IMR-90 (cell line): ENCODE measurements at regions not wholly inside any gene's neighbourhood (a gene's known extent, or its start where the extent isn't known, plus 50 kb on each side); places are given as distances from the start of the nearest gene placed in this dataset.
"Not testable (repeated sequence)": the region's sequence is repeated elsewhere in the genome, so short reads cannot be mapped to it uniquely, and the experiment has no call there.

Experiments used
- ATAC-seq: fragments of 200-7000 bp; cut with Tn5 transposase; 2 replicates; pipeline ENCODE4 v1.9.1; 2020; ENCODE audit warnings: low read depth, mild to moderate bottlenecking, moderate library complexity
- BruUV-seq: library from RNA; stranded (reverse); fragments of 400-500 nt; replicated peaks from 2 replicates; lab custom pipeline; 2021; lab: Mats Ljungman, UMichigan
- CTCF ChIA-PET: fragments of 300-600 bp; formaldehyde crosslinking; extraction: SDS; loops from one replicate; lab custom pipeline; 2021; ENCODE audit warnings: antibody characterized with exemption; lab: Yijun Ruan, JAX
- POLR2A ChIA-PET: fragments of 300-600 bp; sonication (Branson Sonifier 250); formaldehyde crosslinking; loops from one replicate; lab custom pipeline; 2022; ENCODE audit warnings: antibody characterized with exemption; ENCODE audit not compliant: unreplicated experiment; lab: Charles Lee
- DNase-seq: peaks from one replicate; pipeline ENCODE4 v3.0.0; 2013
- H2AFZ ChIP-seq: replicated peaks from 2 replicates; pipeline ENCODE3; 2013; ENCODE audit warnings: low read length, mild to moderate bottlenecking; ENCODE audit not compliant: poor library complexity
- H2AK5ac ChIP-seq: 2 replicates; pipeline ENCODE4 v1.6.1; 2013; ENCODE audit warnings: low read depth, low read length, inconsistent platforms
- H2AK9ac ChIP-seq: replicated peaks from 2 replicates; pipeline ENCODE3; 2013; ENCODE audit warnings: mild to moderate bottlenecking, low read depth, low read length, moderate library complexity; ENCODE audit not compliant: poor library complexity
- H2BK120ac ChIP-seq: 2 replicates; pipeline ENCODE4 v1.6.1; 2013; ENCODE audit warnings: low read depth, low read length, inconsistent platforms
- H2BK15ac ChIP-seq: 3 replicates; pipeline ENCODE4 v1.6.1; 2013; ENCODE audit warnings: low read depth, low read length, inconsistent platforms
- H2BK20ac ChIP-seq: 2 replicates; pipeline ENCODE4 v1.6.1; 2013; ENCODE audit warnings: low read depth, mild to moderate bottlenecking, inconsistent platforms, low read length, moderate library complexity
- H2BK5ac ChIP-seq: 2 replicates; pipeline ENCODE4 v1.6.1; 2013; ENCODE audit warnings: mild to moderate bottlenecking, low read depth, low read length, inconsistent platforms; ENCODE audit not compliant: poor library complexity, severe bottlenecking
- H3K14ac ChIP-seq: replicated peaks from 2 replicates; pipeline ENCODE4 v1.6.1; 2013; ENCODE audit warnings: low read depth, low read length, inconsistent platforms
- H3K18ac ChIP-seq: 2 replicates; pipeline ENCODE4 v1.6.1; 2013; ENCODE audit warnings: low read depth, low read length, control low read depth
- H3K23ac ChIP-seq: 2 replicates; pipeline ENCODE4 v1.6.1; 2013; ENCODE audit warnings: low read depth, low read length, inconsistent platforms
- H3K27ac ChIP-seq: 2 replicates; pipeline ENCODE4 v1.5.1; 2013; ENCODE audit warnings: mild to moderate bottlenecking, control low read depth, low read length; ENCODE audit not compliant: insufficient read depth
- H3K27me3 ChIP-seq: 2 replicates; pipeline ENCODE4 v1.6.1; 2013; ENCODE audit warnings: low read length; ENCODE audit not compliant: control insufficient read depth, insufficient read depth
- H3K36me3 ChIP-seq: 2 replicates; pipeline ENCODE4 v1.6.1; 2013; ENCODE audit warnings: low read length, mixed read lengths; ENCODE audit not compliant: control insufficient read depth, insufficient read depth
- H3K4ac ChIP-seq: 2 replicates; pipeline ENCODE4 v1.6.1; 2013; ENCODE audit warnings: low read depth, low read length, inconsistent platforms
- H3K4me1 ChIP-seq: 2 replicates; pipeline ENCODE4 v1.6.1; 2013; ENCODE audit warnings: low read length, mixed read lengths; ENCODE audit not compliant: control insufficient read depth, insufficient read depth
- H3K4me2 ChIP-seq: 2 replicates; pipeline ENCODE4 v1.6.1; 2013; ENCODE audit warnings: low read depth, mild to moderate bottlenecking, control low read depth, low read length, moderate library complexity
- H3K4me3 ChIP-seq: 2 replicates; pipeline ENCODE4 v1.5.1; 2013; ENCODE audit warnings: low read depth, mild to moderate bottlenecking, control low read depth, low read length, moderate library complexity; ENCODE audit not compliant: insufficient read depth
- H3K56ac ChIP-seq: 2 replicates; pipeline ENCODE4 v1.6.1; 2013; ENCODE audit warnings: low read length, inconsistent platforms; ENCODE audit not compliant: insufficient read depth; ENCODE audit errors: extremely low read depth
- H3K79me1 ChIP-seq, 2 experiments: 2 replicates each; pipeline ENCODE4 v1.6.1; 2013; ENCODE audit warnings: low read length in 2 of 2, inconsistent platforms in 1 of 2, low read depth in 1 of 2
- H3K9ac ChIP-seq: 2 replicates; pipeline ENCODE4 v1.6.1; 2013; ENCODE audit warnings: low read depth, low read length, control low read depth
- H3K9me1 ChIP-seq: 2 replicates; pipeline ENCODE4 v1.6.1; 2013; ENCODE audit warnings: low read length, inconsistent platforms; ENCODE audit not compliant: insufficient read depth
- H3K9me3 ChIP-seq: 2 replicates; pipeline ENCODE4 v1.6.1; 2013; ENCODE audit warnings: low read length; ENCODE audit not compliant: control insufficient read depth, insufficient read depth
- H4K20me1 ChIP-seq: 2 replicates; pipeline ENCODE4 v1.6.1; 2013; ENCODE audit warnings: low read length, inconsistent platforms; ENCODE audit not compliant: insufficient read depth
- H4K5ac ChIP-seq: 2 replicates; pipeline ENCODE4 v1.6.1; 2013; ENCODE audit warnings: mild to moderate bottlenecking, low read depth, low read length, control low read depth
- H4K8ac ChIP-seq, 2 experiments: 2 replicates each; pipeline ENCODE4 v1.6.1; 2013; ENCODE audit warnings: low read depth in 2 of 2, low read length in 2 of 2, control low read depth in 1 of 2, inconsistent platforms in 1 of 2
- H4K91ac ChIP-seq: 2 replicates; pipeline ENCODE4 v1.6.1; 2013; ENCODE audit warnings: low read depth, low read length, inconsistent platforms; ENCODE audit not compliant: insufficient read depth
- WGBS, 2 experiments: methylation state at CpG; one replicate each; pipeline versions ENCODE4 v1.1.5 to v1.1.7; 2013; ENCODE audit warnings: missing lambda C conversion rate in 2 of 2; ENCODE audit not compliant: insufficient read length in 1 of 2; ENCODE audit errors: extremely low coverage in 2 of 2; 5-methylcytosine and 5-hydroxymethylcytosine counted together
- dilution Hi-C: fragments of 300-500 bp; cut with HindIII; formaldehyde crosslinking; loops from one replicate; pipeline ENCODE4 v1.14.3; 2018; ENCODE audit warnings: low sequenced_read_pairs; ENCODE audit not compliant: unreplicated experiment
- in situ Hi-C: fragments of 300-500 bp; cut with MboI; formaldehyde crosslinking; loops from 3 replicates; pipeline ENCODE4 v1.14.3; 2019; ENCODE audit warnings: low sequenced_read_pairs, inconsistent platforms, mixed read lengths
- intact Hi-C: fragments of 100-400 bp; cut with micrococcal nuclease; formaldehyde crosslinking; loops from 2 replicates; pipeline ENCODE4 v1.10.0; 2022

GRCh38 chr15:53893468-53893867 is 84.8 kb upstream of the UNC13C start:
- POLR2A ChIA-PET, H4K5ac ChIP-seq, BruUV-seq, intact Hi-C loops, H3K36me3 ChIP-seq, H3K9me1 ChIP-seq, H3K23ac ChIP-seq, H4K8ac ChIP-seq, H3K14ac ChIP-seq, ATAC-seq, CTCF ChIA-PET, H3K9me3 ChIP-seq, H2BK120ac ChIP-seq, H3K79me1 ChIP-seq, H3K4me1 ChIP-seq, H3K27ac ChIP-seq, H3K9ac ChIP-seq, in situ Hi-C loops, H3K4me3 ChIP-seq, H3K4me2 ChIP-seq, H2BK15ac ChIP-seq, H4K20me1 ChIP-seq, DNase-seq, H2AK9ac ChIP-seq, H4K91ac ChIP-seq, H3K18ac ChIP-seq, H2BK5ac ChIP-seq, H3K27me3 ChIP-seq, H3K56ac ChIP-seq, H2BK20ac ChIP-seq, H2AK5ac ChIP-seq, dilution Hi-C loops, H2AFZ ChIP-seq, H3K4ac ChIP-seq: not testable (repeated sequence)
- 60% methylated on average over 1 of the region's 2 CpGs; no CpG with 5 or more reads in 1 of the 2 experiments for WGBS, 2 experiments

- H2BK15ac ChIP-seq, H3K4me1 ChIP-seq, H2BK5ac ChIP-seq, dilution Hi-C loops, H3K9me3 ChIP-seq, CTCF ChIA-PET, H3K79me1 ChIP-seq, in situ Hi-C loops, DNase-seq, H2BK20ac ChIP-seq, H3K27ac ChIP-seq, H3K18ac ChIP-seq, H2AK9ac ChIP-seq, POLR2A ChIA-PET, H2BK120ac ChIP-seq, H3K23ac ChIP-seq, H2AFZ ChIP-seq, H3K9me1 ChIP-seq, H2AK5ac ChIP-seq, intact Hi-C loops, H4K5ac ChIP-seq, H3K27me3 ChIP-seq, H3K36me3 ChIP-seq, H4K91ac ChIP-seq, H3K9ac ChIP-seq, H3K14ac ChIP-seq, H4K20me1 ChIP-seq, H3K4ac ChIP-seq, BruUV-seq, H3K4me2 ChIP-seq, H3K56ac ChIP-seq, ATAC-seq, H4K8ac ChIP-seq, H3K4me3 ChIP-seq: not testable (repeated sequence)
- no CpG with 5 or more reads among the region's 3 CpGs for WGBS, 2 experiments
Observed at GRCh38 chr15:53891862-53892261, 86.4 kb upstream of the UNC13C start.
